Left renal pelvis (tissue), 4 donors: ENCODE measurements at regions not wholly inside any gene's neighbourhood (a gene's known extent, or its start where the extent isn't known, plus 50 kb on each side); places are given as distances from the start of the nearest gene placed in this dataset.

Source experiments
- DNase-seq, 4 donors: peaks; one replicate each; pipeline ENCODE4 v3.0.0-alpha.2; 2013; ENCODE audit warnings: low read depth in 4 of 4, low spot score in 3 of 4

DNA sequence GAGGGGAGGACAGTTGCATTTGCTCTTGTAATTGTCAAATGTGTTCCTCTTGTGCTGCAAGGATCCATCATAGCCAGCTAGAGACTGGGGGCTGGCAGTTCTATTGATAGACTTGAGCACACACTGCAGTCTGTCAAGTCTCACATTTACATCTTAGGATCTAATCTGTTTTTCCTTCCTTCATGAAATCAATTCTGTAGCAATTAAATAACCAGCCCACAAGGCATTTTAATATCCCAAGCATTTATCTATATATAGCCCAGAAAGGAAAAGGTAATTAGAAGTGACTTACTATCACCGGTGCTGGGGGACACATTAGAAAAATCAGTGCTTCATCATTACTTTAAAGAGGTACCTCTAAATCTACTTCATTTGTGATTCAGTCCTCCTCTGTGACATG, 143.0 kb upstream of the STXBP5 start:
- DNase-seq = no peak

DNA sequence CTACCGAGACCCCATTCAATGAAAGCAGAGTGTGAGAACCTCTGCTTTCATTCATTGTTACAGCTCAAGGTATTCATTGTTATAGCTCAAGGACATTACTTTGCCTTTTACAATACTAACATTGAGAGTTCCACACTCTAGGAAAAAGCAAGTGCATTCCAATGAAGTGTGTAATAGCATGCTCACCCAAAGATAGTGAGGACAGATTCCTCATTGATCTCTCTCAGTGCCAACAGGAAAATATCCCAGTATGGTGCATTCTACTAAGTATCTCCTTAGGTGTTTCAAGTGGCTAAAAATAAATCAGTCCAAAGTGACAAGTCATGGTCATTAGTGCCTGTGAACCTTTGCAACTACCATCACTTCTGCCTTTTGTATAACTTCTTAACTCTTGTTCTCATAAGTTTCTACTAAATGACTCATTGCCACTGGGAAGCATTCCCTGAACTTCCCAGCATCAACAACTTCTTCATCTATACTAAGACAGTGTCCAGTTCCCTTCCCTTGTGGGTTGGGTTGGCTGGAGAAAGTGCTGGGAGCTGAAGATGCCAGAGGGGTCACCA, 140.7 kb upstream of the STXBP5 start:
- DNase-seq = no peak

DNA sequence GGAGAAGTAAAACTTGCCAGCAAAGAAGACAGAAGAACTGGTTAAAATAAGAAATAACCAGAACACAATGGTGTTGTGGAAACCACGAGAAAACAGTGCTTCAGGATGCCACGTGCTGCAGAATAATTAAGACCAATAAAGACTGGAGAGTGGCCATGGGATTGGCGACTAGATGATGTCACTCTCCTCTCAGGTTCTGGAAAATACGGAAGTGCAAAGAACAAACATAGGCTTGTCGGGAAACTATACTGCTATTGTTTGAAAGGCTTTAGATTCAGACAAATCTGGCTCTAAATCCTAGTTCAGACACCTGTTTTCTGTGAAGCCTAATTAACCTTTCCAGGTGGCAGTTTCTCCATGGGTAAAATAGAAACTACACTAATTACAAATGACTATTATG, 138.4 kb upstream of the STXBP5 start:
- DNase-seq = no peak

DNA sequence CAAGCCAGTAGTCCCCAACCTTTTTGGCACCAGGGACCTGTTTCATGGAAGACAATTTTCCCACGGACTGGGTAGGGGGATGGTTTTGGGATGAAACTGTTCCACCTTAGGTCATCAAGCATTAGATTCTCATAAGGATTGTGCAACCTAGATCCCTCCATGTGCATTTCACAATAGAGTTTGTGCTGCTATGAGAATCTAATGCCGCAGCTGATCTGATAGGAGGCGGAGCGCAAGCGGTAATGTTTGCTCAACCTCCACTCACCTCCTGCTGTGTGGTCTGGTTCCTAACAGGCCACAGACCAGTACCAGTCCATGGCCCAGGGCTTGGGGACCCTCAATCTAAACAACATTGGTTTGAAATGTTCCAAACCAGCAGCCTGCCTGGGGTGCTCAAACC, 137.0 kb upstream of the STXBP5 start:
- DNase-seq = no peak

DNA sequence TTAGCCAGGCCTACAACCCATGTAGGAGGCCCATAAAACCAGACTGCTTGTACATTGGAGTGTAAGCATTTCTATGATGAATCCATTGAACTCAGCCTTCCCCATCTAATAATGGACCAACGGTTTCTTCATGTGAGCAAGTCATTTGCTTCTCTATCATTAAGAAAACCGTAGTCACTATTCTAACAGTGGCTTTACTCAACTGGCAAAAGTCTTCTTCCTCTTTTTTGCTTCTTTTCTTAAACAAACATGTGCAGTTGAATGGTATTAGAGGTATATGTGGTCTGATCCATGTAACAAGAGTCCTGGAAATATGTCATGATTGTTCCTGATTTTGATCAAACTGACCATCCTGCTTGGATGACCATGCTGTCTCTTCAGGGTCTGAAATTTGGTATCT, 132.4 kb upstream of the STXBP5 start:
- DNase-seq = no peak

DNA sequence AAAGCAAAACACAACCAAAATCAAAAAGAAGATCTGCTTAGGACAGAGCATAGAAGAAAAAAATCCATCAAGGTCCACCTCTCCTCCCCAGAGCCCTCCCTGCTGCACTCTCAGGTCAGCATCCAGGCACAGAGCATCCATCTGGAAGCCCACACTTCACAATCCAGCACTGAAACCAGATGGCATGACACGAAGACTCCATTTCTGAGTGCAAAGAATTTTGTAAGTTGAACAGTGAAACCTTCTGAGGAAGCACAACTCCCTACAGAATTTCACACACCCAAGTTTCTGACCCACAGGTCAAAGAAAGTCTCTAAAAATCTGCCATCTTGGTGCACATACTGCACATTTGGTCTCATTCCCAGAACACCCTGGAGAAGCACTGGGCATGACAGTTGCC, 128.8 kb upstream of the STXBP5 start:
- DNase-seq = no peak

DNA sequence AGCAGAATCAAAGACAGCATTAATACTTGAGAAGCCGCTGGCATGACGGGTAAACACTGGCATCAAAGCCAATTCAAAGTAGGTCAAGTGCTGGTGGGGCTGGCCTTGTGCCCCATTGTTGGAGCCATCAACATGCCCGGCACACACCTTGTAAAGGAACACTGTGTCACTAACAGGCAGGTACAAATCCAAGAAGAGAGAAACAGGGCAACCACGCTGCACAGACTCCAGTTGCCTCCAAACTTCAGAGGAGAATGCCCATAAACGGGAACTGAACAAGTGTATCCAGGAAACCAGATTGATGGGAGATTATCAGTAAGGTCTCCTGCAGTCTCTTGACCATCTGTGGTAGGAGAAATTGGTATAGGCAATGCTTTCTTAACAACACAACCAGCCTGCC, 127.0 kb upstream of the STXBP5 start:
- DNase-seq = no peak

DNA sequence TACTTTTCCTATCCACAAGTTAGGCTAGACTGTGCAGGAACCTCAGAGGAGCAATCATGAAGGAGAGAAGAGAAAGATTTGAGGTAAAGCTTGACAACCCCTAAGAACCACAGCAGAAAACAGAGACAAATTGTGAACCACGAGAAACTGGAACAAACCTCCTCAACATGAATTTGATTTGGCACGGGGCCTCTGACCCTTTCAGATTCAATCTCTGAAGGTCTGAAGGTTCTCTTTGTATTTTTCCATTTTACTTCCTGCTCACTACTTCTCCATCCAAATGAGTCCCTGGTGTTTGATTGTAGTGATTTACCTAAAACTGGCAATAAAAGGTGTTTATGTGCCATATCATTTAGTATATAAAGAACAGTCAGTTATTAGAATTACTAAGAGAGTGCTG, 126.1 kb upstream of the STXBP5 start:
- DNase-seq = no peak

DNA sequence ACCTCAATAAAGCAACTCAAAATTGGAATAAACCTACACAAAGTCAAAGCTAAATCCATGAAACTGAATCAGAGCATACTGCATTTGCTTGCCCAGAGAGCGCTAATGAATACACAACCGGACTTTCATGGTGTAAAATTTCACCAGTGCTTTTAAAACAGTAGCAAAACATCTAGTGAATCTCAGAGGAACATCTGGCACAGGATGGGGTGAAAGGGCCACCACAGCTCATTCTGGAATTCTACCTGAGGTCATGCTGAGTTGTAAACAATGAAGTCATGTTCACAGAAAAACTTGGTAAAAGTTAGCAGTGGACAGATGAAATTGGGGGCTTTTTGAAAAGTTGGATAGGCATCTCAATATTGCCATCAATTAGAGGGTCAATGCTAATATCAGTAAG, 125.6 kb upstream of the STXBP5 start:
- DNase-seq = no peak

DNA sequence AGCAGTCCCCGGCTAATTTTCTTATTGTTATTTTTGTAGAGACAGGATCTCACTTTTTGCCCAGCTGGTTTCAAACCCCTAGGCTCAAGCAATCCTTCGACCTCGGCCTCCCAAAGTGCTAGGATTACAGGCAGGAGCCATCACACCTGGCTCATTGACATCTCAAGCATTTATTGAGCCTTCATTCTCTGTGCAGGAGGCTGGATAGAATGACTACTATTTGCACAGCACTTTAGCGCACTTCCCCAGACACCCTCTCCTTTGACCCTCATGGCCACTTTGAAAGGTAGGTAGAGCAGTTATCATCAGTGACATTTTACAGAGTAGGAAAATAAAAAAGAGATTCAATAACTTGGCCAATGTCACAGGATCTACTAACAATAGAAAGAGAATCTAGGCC, 124.0 kb upstream of the STXBP5 start:
- no peak for DNase-seq

DNA sequence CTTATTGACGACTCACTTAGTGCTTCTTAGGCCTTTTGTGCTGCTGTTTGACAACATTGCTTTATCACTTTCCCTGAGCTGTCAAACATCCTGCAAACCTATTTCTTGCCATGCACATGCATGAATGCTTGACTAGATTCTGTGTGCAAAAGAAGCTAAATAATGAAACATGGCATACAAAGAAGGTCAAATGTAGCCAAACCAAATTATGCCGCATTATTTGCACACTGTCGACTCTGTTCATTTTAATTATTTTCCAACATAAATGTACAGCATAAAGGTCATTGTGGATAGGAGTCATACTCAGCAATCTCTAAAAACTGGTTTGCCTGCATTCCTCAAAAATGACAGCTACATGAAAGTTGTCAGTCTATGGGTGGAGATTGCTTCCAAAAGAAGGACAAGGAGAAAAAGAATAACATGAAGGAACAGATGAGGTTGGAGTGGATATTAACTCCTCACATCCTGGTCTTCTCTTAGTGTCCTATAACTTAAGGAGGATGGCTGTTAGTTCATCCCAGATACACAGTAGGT, 123.1 kb upstream of the STXBP5 start:
- DNase-seq = no peak

DNA sequence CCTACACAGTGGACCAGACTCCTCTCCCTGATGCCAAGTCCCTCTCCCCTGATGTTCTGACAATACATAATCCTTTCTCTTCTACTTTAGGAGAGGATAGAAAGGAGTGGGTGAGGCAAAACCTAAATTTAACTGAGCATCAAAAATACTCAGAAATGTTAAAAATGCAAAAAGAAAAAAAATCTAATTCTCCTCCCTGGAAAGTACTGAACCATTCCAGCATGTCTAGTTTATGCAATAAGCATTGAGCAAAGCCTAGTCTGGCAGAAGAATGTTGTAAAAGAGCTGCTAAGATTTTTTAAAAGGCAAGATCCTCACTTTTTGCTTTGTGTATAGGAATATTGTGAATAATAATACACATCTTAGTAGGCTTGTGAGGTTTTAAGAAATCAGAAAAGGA, 116.6 kb upstream of the STXBP5 start:
- no peak for DNase-seq

DNA sequence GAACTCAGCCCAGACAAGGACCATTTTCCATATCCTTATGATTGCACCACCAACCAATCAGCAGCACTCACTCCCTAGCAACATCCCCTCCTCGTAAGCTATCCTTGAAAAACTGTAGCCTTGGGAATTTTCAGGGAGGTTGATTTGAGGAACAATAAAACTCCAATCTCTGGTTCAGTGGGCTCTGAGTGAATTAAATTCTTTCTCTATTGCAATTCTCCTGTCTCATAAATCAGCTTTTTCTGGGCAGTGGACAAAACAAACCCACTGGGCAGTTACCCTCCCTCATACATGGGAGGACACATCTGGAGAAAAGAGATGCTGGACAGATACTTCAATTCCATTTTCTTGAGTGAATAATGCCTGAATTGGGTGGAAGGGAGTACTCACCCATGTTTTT, 115.4 kb upstream of the STXBP5 start:
- no peak for DNase-seq

DNA sequence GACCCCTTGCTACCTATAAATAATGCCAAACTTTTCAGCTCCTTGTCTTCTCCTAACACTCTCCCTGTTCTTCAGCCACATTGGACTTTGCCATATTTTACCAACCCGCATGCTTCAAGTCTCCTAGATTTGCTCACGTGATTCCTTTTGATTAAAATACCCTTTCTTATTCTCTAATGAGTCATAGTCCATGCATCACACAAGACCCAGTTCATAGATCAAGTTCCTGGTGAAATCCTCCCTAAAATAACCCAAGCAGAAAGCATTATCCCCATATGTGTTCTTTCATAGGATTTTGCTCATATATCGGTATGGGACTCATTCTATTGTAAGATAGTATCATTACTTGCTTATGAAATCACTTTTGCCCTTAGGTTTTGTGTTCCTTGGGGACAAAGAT, 108.9 kb upstream of the STXBP5 start:
- no peak for DNase-seq

DNA sequence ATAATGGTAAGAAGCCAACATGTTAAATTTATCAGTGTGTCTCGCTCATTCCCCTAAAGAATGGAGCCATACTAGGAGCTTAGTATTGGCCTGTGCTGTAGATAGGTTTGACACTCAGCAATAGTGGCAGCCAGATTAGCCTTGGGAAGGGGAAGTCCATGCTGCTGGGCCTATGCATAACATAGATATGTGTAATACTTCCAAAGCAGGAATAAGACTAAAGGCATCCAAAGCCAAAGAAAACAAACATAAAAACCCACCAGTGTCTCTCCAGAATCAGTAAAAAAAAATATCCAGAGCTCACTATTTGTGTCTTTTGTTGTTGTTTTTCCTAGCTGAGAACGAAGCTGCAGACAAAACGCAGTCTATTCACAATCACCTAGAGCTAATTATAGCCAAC, 104.2 kb upstream of the STXBP5 start:
- no peak for DNase-seq

DNA sequence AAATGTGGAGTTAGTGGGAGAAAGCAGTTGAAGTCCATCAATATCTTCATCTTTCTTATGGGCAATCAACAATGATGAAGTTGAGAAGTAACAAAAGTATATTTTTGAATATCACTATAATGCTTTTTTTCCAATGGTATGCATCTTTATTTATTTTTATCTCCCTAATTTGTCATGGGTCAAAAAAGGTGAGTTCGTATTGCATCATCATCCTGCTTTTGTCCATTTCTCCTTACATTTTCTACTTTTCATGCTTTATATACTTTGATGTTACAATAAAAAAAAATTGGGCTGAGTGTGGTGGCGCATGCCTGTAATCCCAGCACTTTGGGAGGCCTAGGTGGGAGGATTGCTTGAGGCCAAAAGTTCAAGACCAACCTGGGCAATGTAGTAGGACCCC, 101.2 kb upstream of the STXBP5 start:
- DNase-seq = no peak

DNA sequence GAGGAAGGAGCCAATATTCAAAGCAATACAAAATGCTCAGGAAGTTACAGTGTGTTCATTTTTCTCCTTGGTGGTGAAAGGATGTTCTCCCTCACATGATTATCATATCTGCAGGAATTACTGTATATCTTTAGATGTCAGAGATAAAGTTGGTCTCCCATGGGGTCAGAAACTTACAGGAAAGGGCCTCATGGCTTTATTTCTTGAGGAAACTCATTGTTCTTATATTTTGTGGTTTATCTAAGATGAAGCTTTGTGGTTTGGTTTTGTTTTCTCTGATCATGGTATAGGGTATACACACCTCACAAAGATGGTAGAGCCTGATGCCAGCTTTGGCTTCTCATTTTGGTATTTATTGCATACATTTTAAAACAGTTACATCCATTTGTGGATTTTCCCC, 100.5 kb upstream of the STXBP5 start:
- no peak for DNase-seq

DNA sequence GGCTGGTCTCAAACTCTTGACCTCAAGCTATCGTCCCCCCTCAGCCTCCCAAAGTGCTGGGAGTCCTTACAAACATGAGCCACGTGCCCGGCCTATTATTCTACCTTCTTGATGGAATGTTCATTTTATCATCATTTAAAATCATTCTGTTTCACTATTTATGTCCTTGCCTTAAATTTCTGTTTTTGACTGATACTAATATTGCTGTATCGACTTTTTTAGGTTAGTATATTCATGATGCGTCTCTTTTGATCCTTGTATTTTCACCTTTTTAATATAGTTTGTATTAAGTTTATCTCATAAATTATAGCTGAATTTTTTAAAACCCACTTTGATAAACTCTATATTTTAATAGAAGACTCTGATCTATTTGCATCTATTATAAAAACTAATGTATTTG, 98.4 kb upstream of the STXBP5 start:
- no peak for DNase-seq

DNA sequence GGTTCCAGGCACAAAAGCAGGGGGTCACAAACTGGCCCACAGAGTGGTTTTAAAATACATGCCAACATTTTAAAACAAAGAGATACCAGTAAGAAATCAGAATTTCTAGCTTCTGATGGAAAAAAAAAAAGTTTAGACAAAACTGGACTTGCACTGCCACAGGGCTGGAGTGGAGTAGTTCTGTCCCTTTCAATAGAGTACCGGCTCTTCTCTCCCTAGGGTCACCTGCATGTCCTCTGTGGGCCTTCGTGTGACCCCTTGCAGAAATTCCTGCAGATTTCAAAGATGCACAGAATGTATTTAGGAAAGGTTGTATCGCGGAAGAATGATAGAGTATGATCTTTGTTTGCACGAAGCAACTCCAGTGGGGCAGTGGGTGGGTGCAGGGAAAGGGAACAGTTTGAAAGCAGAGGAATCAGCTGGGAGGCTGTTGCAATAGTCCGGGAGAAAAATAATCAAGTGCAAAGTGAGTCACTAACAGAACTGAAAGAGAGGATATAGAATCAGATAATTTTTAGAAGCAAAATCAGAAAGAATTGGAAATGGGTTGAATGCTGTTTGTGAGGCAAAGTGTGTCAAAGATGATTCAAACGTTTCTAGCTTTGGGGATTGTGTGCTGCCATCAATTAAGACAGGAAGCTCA, 97.3 kb upstream of the STXBP5 start:
- DNase-seq = no peak

DNA sequence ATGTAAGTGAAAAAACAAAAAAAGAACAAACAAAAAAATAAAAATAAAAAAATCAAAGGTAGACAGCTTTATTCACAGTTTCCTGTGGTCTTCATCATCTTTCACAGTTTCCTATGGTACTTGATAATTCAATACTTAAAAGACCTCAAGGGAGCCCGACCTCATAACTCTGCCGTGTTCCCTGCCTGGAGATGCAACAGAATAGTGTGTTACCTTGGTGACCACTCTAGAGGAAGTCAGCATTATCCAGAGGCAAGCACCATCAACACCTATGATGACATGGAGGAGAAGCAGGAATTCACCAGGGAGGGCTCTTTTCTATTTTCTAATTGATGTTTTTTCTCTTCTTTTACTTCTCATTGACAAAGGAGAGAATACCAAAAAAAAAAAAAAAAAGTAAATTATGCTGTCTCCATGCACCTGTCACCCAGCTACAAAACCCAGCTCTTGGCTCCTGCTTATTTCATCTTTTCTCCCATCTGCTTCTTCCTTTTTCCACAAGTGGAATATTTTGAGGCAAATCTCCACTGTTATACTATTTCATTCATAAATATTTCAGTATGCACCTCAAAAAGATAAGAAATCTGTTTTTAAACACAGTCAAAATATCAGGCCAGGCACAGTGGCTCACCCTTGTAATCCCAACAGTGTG, 95.8 kb upstream of the STXBP5 start:
- no peak for DNase-seq

DNA sequence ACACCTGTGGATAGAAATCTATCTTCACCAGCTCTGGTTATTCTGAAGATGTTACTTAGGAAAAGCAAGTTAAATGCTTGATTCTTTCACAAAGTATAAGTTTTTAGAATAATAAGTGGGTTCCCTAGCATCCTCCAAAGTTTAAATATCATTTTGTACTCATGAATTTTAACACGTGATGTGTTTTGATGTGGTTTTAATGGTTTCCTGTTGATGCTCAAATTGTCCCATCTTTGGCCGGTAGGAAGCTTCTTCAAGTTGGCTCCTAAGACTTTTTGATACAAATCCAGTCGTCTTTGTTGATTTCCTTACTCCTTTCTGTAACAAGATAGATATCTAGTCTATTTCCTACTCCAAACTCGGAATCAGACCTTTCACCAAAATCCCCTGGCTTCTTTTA, 94.5 kb upstream of the STXBP5 start:
- DNase-seq = no peak

DNA sequence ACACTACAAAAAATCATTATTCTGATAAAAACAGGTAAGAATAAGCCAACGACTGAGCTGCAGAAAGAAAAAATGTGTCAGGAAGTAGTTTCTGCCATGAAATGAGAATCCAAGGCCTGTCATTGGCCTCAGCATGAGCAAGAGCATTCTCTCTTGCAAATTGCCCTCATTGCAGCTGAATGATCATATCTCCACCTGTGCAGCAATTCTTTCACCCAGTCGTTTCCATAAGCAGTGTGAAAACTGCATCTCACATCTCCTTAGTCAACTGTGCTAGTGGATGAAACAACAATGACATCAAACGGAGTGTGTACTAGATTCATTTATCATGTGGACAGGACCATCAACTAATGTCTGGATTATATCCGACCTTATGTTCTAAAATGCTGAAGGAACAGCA, 88.2 kb upstream of the STXBP5 start:
- no peak for DNase-seq
